HG03039 (cell line): ENCODE measurements at regions not wholly inside any gene's neighbourhood (a gene's known extent, or its start where the extent isn't known, plus 50 kb on each side); places are given as distances from the start of the nearest gene placed in this dataset.

Experiments
- ATAC-seq: cut with Tn5 transposase; IDR thresholded peaks from one replicate; pipeline ENCODE4 v1.9.1; 2021; ENCODE audit warnings: mild to moderate bottlenecking, moderate library complexity; ENCODE audit not compliant: unreplicated experiment

GRCh38 chr2:41863062-41863461 lies 184.8 kb upstream of the PKDCC start:
- ATAC-seq: no peak

GRCh38 chr2:41865263-41865662 lies 182.6 kb upstream of the PKDCC start:
- no peak for ATAC-seq

- ATAC-seq: no peak
These were observed 180.3 kb upstream of the PKDCC start for GRCh38 chr2:41867553-41867952.

- no peak for ATAC-seq
These were observed 178.1 kb upstream of the PKDCC start for GRCh38 chr2:41869542-41870264.

- ATAC-seq: no peak
These were observed 177.6 kb upstream of the PKDCC start for GRCh38 chr2:41870265-41870585.

- no peak for ATAC-seq
These were observed 176.7 kb upstream of the PKDCC start for GRCh38 chr2:41871080-41871479.

GRCh38 chr2:41872646-41873045 lies 175.2 kb upstream of the PKDCC start:
- ATAC-seq: no peak

GRCh38 chr2:41873102-41874031 lies 174.5 kb upstream of the PKDCC start:
- ATAC-seq: no peak

- ATAC-seq: no peak
These were observed 170.6 kb upstream of the PKDCC start for GRCh38 chr2:41877114-41877678.

GRCh38 chr2:41878056-41878455 lies 169.8 kb upstream of the PKDCC start:
- no peak for ATAC-seq

- ATAC-seq: no peak
These were observed 169.0 kb upstream of the PKDCC start for GRCh38 chr2:41878716-41879234.

GRCh38 chr2:41879235-41879916 lies 168.4 kb upstream of the PKDCC start:
- no peak for ATAC-seq

- ATAC-seq: no peak
These were observed 167.1 kb upstream of the PKDCC start for GRCh38 chr2:41880561-41881243.

- ATAC-seq: no peak
These were observed 166.6 kb upstream of the PKDCC start for GRCh38 chr2:41881249-41881648.

GRCh38 chr2:41884718-41885117 lies 163.1 kb upstream of the PKDCC start:
- no peak for ATAC-seq

- ATAC-seq: no peak
These were observed 161.6 kb upstream of the PKDCC start for GRCh38 chr2:41886145-41886664.

- no peak for ATAC-seq
These were observed 161.1 kb upstream of the PKDCC start for GRCh38 chr2:41886757-41887156.

- ATAC-seq: no peak
These were observed 157.5 kb upstream of the PKDCC start for GRCh38 chr2:41890341-41890740.

- no peak for ATAC-seq
These were observed 155.3 kb upstream of the PKDCC start for GRCh38 chr2:41892476-41892875.
